Heart left ventricle (tissue), 16 donors: ENCODE measurements at regions not wholly inside any gene's neighbourhood (a gene's known extent, or its start where the extent isn't known, plus 50 kb on each side); places are given as distances from the start of the nearest gene placed in this dataset.

Source experiments
- ATAC-seq, 4 donors: fragments of 200-7000 bp; cut with Tn5 transposase; one replicate each; pipeline ENCODE4 v1.9.1; 2020 to 2022; ENCODE audit warnings: moderate library complexity in 4 of 4, mild to moderate bottlenecking in 3 of 4, moderate number of reproducible peaks in 1 of 4
- DNase-seq, 5 donors: peaks; one replicate each; pipeline ENCODE4 v3.0.0-alpha.2; 2020
- H3K27ac ChIP-seq, 12 donors: fragments of 200-600 bp; sonication (generic) in 4 of 12; one replicate each; pipeline versions ENCODE4 v1.5.0 to v1.8.0; 2016 to 2022; ENCODE audit warnings: mild to moderate bottlenecking in 2 of 12
- H3K27me3 ChIP-seq, 9 donors: fragments of 200-600 bp; sonication (generic) in 2 of 9; one replicate each; pipeline versions ENCODE4 v1.5.1 to v1.8.0; 2016 to 2022; ENCODE audit warnings: mild to moderate bottlenecking in 3 of 9
- H3K36me3 ChIP-seq, 9 donors: fragments of 200-600 bp; sonication (generic) in 2 of 9; one replicate each; pipeline versions ENCODE4 v1.5.0 to v1.8.0; 2018 to 2022; ENCODE audit warnings: mild to moderate bottlenecking in 2 of 9
- H3K4me1 ChIP-seq, 12 donors: fragments of 200-600 bp; sonication (generic) in 4 of 12; one replicate each; pipeline versions ENCODE4 v1.5.0 to v1.8.0; 2016 to 2022; ENCODE audit warnings: mild to moderate bottlenecking in 3 of 12
- H3K4me3 ChIP-seq, 12 donors: fragments of 200-600 bp; sonication (generic) in 4 of 12; one replicate each; pipeline versions ENCODE4 v1.5.0 to v1.8.0; 2017 to 2022; ENCODE audit warnings: mild to moderate bottlenecking in 9 of 12, moderate library complexity in 4 of 12
- H3K9me3 ChIP-seq, 12 donors: fragments of 200-600 bp; sonication (generic) in 4 of 12; one replicate each; pipeline versions ENCODE4 v1.5.0 to v1.8.0; 2016 to 2022; ENCODE audit warnings: mild to moderate bottlenecking in 1 of 12
- CTCF ChIP-seq, 12 donors: fragments of 200-600 bp; sonication (generic) in 4 of 12; IDR thresholded peaks; one replicate each; pipeline versions ENCODE4 v1.5.0 to v1.8.0; 2018 to 2022; ENCODE audit warnings: antibody characterized with exemption in 12 of 12, mild to moderate bottlenecking in 5 of 12
- POLR2A ChIP-seq, 2 donors: fragments of 450-650 bp; IDR thresholded peaks; one replicate each; pipeline ENCODE4 v1.6.1; 2017; ENCODE audit warnings: antibody characterized with exemption in 2 of 2, mild to moderate bottlenecking in 2 of 2, moderate library complexity in 2 of 2
- WGBS, 4 donors: extraction: QIAGEN DNeasy Blood & Tissue Kit in 2 of 4; methylation state at CpG; one replicate each; pipeline versions ENCODE4 v1.1.5 to v1.1.7; 2013 to 2018; 5-methylcytosine and 5-hydroxymethylcytosine counted together
- intact Hi-C, 10 donors: fragments of 100-400 bp; cut with DNase I; formaldehyde crosslinking; loops; one replicate each; pipeline versions ENCODE4 v1.11.1 to v1.14.2; 2022
- donor health status: ischemic (EF 13 %, LVEDD 7.1; RV severe dilation, severe dysfunction).
- donor health status: healthy with polysubstance abuse.
- donor health status: DM: no; HTN: yes; CAD: no.
- donor health status: DM: no; HTN: no; CAD: no.
- donor health status: ischemic (EF 25% LVEDD 6.9; RV normal size, moderate dysfunction).
- donor health status: ischemic (EF 25% LVEDD 5.7; RV mildly dilated, moderate dysfunction).
- donor health status: healthy.
- donor health status: DM: yes; HTN: yes; CAD: no.
- donor health status: ischemic (EF 35%, LVEDD 5.7; RV mildly dilated, moderate dysfunction).
- donor health status: nonischemic (EF 11% LVEDD 7.7; RV severe dilation, severe dysfunction).
- donor health status: DM: yes; HTN: yes; CAD: no.
- donor health status: PGD.
- donor health status: ischemic (EF 29% LVEDD 5.4; RV normal size, mild dysfunction).
- donor health status: nonischemic (EF 23%, LVEDD 6.1; RV moderate dilation, normal function).

GRCh38 chr15:23806980-23807379 lies 119.9 kb upstream of the NDN start:
- Histone ChIP-seq H3K27ac (no peak overlapping the region), H3K9me3 (no peaks in the 10 kb centered on the region), H3K36me3 (no peaks in the 10 kb centered on the region), H3K4me1 (no peaks in the 10 kb centered on the region), H3K27me3 (no peaks in the 10 kb centered on the region), H3K4me3 (no peak overlapping the region)
- intact Hi-C loops, result no loop called here
- ATAC-seq, result no peak
- TF ChIP-seq POLR2A (IDR thresholded peaks at IDR 0.05) (no peak), CTCF (IDR thresholded peaks at IDR 0.05) (no peak)
- 51 to 69% (median 57%) methylated on average over 3 of the region's 3 CpGs for whole genome bisulfite sequencing, 4 donors
- DNase-seq, result no peak

DNA sequence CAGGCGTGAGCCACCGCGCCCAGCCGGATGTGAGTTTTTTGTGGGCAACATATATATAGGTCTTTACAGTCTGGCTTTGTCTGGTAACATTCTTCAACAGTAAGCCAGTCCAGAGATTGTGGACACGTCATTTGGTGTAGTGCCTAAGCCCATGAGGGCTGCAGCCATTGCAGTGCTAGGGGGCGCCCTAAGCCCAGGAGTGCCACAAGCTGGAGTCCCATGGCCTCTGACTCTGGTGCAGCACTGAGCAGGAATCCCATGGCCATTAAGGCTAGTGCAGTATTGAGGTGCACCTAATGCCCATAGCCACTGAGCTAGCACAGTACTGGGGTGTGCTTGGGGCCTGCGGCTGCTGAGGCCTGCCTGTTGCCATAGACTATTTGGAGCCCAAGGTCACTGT lies 136.4 kb upstream of the NDN start:
- WGBS, 4 donors, result 58 to 86% (median 70%) methylated on average over 5 to 7 of the region's 7 CpGs

GRCh38 chr15:23828786-23829185 lies 141.7 kb upstream of the NDN start:
- Histone ChIP-seq H3K9me3 (no peaks in the 10 kb centered on the region), H3K36me3 (no peaks in the 10 kb centered on the region), H3K4me1 (no peaks in the 10 kb centered on the region), H3K27me3 (no peaks in the 10 kb centered on the region), H3K4me3 (no peak overlapping the region), H3K27ac (no peak overlapping the region)
- DNase-seq (no peak), ATAC-seq (no peak)
- 66 to 80% (median 70%) methylated on average over 1 of the region's 1 CpG for WGBS, 4 donors
- no peak for TF ChIP-seq POLR2A (IDR thresholded peaks at IDR 0.05)
- intact Hi-C loops, result no loop called here

More for the DNA sequence above, 136.4 kb upstream of the NDN start:
- TF ChIP-seq POLR2A (IDR thresholded peaks at IDR 0.05), result no peak
- TF ChIP-seq CTCF (IDR thresholded peaks at IDR 0.05), result no peak
- DNase-seq (no peak), ATAC-seq (no peak)
- Histone ChIP-seq H3K27ac (no peak overlapping the region), H3K4me1 (no peaks in the 10 kb centered on the region), H3K36me3 (no peaks in the 10 kb centered on the region), H3K4me3 (no peak overlapping the region), H3K9me3 (peaks cover 0 to 10% (median 0%) of the 10 kb centered on the region in 12 donors), H3K27me3 (no peaks in the 10 kb centered on the region)
- intact Hi-C loops, result loop anchor here in 1 of 10 donors (2.0 kb wide), 1 partner anchor 17 kb away; no protein-coding TSS in a partner anchor

GRCh38 chr15:23835953-23836352 lies 148.8 kb upstream of the NDN start:
- ATAC-seq (no peak), DNase-seq (no peak)
- intact Hi-C loops, result no loop called here
- Histone ChIP-seq H3K4me1 (no peaks in the 10 kb centered on the region), H3K27ac (no peak overlapping the region), H3K9me3 (peaks cover 0 to 2% (median 0%) of the 10 kb centered on the region in 12 donors), H3K27me3 (no peaks in the 10 kb centered on the region), H3K36me3 (no peaks in the 10 kb centered on the region), H3K4me3 (no peak overlapping the region)
- TF ChIP-seq POLR2A (IDR thresholded peaks at IDR 0.05) (no peak), CTCF (IDR thresholded peaks at IDR 0.05) (no peak)
- WGBS, 4 donors, result 78 to 85% (median 84%) methylated on average over 2 of the region's 2 CpGs

- DNase-seq (no peak), ATAC-seq (no peak)
- Histone ChIP-seq H3K4me3 (no peak overlapping the region), H3K4me1 (no peaks in the 10 kb centered on the region), H3K27me3 (no peaks in the 10 kb centered on the region), H3K9me3 (peaks cover 0 to 9% (median 0%) of the 10 kb centered on the region in 12 donors), H3K36me3 (no peaks in the 10 kb centered on the region), H3K27ac (no peak overlapping the region)
- no peak for TF ChIP-seq POLR2A (IDR thresholded peaks at IDR 0.05)
- TF ChIP-seq CTCF (IDR thresholded peaks at IDR 0.05), result no peak
- intact Hi-C loops, result loop anchor here in 1 of 10 donors (2.0 kb wide), 1 partner anchor 17 kb away; no protein-coding TSS in a partner anchor
- 38 to 43% (median 40%) methylated on average over 6 of the region's 6 CpGs for WGBS, 4 donors
Observed at GRCh38 chr15:23839893-23840474, 152.9 kb upstream of the NDN start.
